ENCODE measurements at regions not wholly inside any gene's neighbourhood (a gene's known extent, or its start where the extent isn't known, plus 50 kb on each side); places are given as distances from the start of the nearest gene placed in this dataset.
A peak's percentile ranks its signal among the peaks of the same experiment; 100 is the strongest.

DNA sequence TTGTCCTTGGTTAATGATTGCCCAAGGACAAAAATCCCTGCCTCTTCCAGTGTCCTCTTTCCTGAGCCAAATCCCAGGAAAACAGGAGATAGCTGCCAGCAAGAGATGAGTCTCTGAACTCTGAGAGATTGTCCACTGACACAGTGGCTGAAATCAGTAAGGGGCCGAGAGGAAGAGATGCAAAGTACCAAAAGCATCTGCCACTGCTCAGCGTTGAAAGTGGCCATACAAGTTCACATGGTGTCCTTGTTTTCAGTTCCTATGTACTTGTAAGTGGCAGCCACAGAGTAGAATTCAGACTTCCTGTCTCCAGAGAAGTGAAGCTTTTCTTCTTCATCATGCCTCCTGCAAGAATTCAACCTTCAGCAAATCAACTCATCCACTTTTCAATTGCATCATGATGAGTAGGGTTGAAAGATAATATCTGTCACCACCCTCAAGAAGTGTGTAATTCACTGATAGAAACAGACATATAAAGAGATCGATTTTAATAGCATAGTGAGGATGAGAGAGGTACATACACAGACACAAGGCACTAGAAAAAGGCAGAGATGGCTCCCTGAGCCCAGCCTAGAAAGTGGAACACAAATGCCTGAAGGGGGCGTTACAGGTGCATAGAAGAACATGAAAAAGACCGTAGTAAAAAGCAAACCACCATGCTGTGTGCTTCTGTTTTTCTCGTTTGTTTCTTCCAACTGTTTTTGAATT lies 185.8 kb downstream of the MRPL39 start:
- TF ChIP-seq, protein P1, sequence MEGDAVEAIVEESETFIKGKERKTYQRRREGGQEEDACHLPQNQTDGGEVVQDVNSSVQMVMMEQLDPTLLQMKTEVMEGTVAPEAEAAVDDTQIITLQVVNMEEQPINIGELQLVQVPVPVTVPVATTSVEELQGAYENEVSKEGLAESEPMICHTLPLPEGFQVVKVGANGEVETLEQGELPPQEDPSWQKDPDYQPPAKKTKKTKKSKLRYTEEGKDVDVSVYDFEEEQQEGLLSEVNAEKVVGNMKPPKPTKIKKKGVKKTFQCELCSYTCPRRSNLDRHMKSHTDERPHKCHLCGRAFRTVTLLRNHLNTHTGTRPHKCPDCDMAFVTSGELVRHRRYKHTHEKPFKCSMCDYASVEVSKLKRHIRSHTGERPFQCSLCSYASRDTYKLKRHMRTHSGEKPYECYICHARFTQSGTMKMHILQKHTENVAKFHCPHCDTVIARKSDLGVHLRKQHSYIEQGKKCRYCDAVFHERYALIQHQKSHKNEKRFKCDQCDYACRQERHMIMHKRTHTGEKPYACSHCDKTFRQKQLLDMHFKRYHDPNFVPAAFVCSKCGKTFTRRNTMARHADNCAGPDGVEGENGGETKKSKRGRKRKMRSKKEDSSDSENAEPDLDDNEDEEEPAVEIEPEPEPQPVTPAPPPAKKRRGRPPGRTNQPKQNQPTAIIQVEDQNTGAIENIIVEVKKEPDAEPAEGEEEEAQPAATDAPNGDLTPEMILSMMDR (IDR thresholded peaks at IDR 0.05): peak in 3 of 4 donors; percentile 11 to 33 (median 11)
- TF ChIP-seq POLR2A (IDR thresholded peaks at IDR 0.05): no peak
- H3K4me1 ChIP-seq: peaks cover 0 to 6% (median 0%) of the 10 kb centered on the region in 4 donors
- no peak overlapping the region for H3K27ac ChIP-seq
- no peaks in the 10 kb centered on the region for H3K27me3 ChIP-seq
- no peaks in the 10 kb centered on the region for H3K36me3 ChIP-seq
- H3K9me3 ChIP-seq: no peaks in the 10 kb centered on the region
- ATAC-seq: peak; percentile 49 to 90 (median 66)
- intact Hi-C loops (cut with DNase I): no loop called here
- no peak overlapping the region for H3K4me3 ChIP-seq
- DNase-seq: no peak
- WGBS (ENCODE audit: insufficient coverage, low coverage, low lambda C conversion rate, missing lambda C conversion rate): 10% methylated on average over 5 of the region's 6 CpGs

DNA sequence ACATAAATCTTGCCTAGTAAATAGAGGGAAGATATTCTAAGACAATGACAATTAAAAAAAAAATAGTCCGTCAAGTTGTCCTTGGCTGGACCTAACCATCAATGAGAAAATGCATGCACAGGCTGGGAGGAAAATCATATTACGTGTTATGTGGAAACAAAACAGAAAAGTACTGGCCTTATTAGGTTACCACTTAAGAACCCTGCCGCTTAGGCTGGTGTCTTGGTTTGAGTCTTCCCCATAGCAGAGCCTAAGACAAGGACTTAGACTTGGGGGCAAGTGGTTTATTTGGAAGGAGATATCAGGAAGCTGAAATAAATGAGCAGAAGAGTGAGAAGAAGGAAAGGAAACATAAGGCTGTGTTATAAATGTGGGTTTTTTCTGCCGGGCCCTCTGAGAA lies 186.4 kb downstream of the MRPL39 start:
- ATAC-seq (no peak), DNase-seq (no peak)
- H3K36me3 ChIP-seq: no peaks in the 10 kb centered on the region
- H3K4me1 ChIP-seq: peaks cover 0 to 6% (median 0%) of the 10 kb centered on the region in 4 donors
- H3K27ac ChIP-seq: no peak overlapping the region
- intact Hi-C loops (cut with DNase I): no loop called here
- no peaks in the 10 kb centered on the region for H3K9me3 ChIP-seq
- H3K27me3 ChIP-seq: no peaks in the 10 kb centered on the region
- 70% methylated on average over 4 of the region's 4 CpGs for WGBS (ENCODE audit: insufficient coverage, low coverage, low lambda C conversion rate, missing lambda C conversion rate)
- H3K4me3 ChIP-seq: no peak overlapping the region
- TF ChIP-seq, protein P1 (IDR thresholded peaks at IDR 0.05): no peak
- no peak for TF ChIP-seq POLR2A (IDR thresholded peaks at IDR 0.05)

- no peak overlapping the region for H3K4me3 ChIP-seq
- DNase-seq: no peak
- no peak overlapping the region for H3K27ac ChIP-seq
- intact Hi-C loops (cut with DNase I): no loop called here
- H3K4me1 ChIP-seq: peaks cover 0 to 6% (median 0%) of the 10 kb centered on the region in 4 donors
- H3K9me3 ChIP-seq: no peaks in the 10 kb centered on the region
- H3K27me3 ChIP-seq: no peaks in the 10 kb centered on the region
- ATAC-seq: no peak
- H3K36me3 ChIP-seq: no peaks in the 10 kb centered on the region
- WGBS (ENCODE audit: insufficient coverage, low coverage, low lambda C conversion rate, missing lambda C conversion rate): 27% methylated on average over 2 of the region's 2 CpGs
- no peak for TF ChIP-seq POLR2A (IDR thresholded peaks at IDR 0.05)
- TF ChIP-seq, protein P1 (IDR thresholded peaks at IDR 0.05): no peak
These were observed 190.6 kb downstream of the MRPL39 start for GRCh38 chr21:25416669-25417068.

GRCh38 chr21:25412100-25412499 lies 195.2 kb downstream of the MRPL39 start:
- no peak for ATAC-seq
- no peak for TF ChIP-seq POLR2A (IDR thresholded peaks at IDR 0.05)
- TF ChIP-seq, protein P1 (IDR thresholded peaks at IDR 0.05): no peak
- Histone ChIP-seq H3K27ac (no peak overlapping the region), H3K9me3 (no peaks in the 10 kb centered on the region), H3K27me3 (no peaks in the 10 kb centered on the region), H3K4me1 (no peaks in the 10 kb centered on the region), H3K36me3 (no peaks in the 10 kb centered on the region), H3K4me3 (no peak overlapping the region)
- intact Hi-C loops (cut with DNase I): no loop called here
- DNase-seq: no peak

DNA sequence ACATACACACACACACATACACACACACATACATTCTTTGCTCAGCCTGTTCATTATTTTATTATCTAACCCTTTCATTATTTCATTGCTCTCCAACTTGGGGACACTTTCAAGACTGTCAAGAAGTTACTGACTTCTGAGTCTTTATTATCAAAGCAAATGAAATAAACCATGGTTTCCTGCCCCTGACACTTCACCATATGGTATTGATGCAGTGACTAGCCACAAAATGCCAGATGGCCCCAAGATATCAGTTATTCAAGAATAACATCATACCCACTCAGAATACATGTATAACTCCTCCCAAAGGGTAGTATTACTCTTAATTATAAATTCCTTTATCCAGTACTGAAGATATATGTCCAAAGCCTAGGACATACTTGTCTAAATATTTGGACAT lies 197.3 kb downstream of the MRPL39 start:
- intact Hi-C loops (cut with DNase I): no loop called here
- H3K4me1 ChIP-seq: no peaks in the 10 kb centered on the region
- no peak overlapping the region for H3K27ac ChIP-seq
- H3K36me3 ChIP-seq: no peaks in the 10 kb centered on the region
- H3K27me3 ChIP-seq: no peaks in the 10 kb centered on the region
- no peaks in the 10 kb centered on the region for H3K9me3 ChIP-seq
- ATAC-seq (no peak), DNase-seq (no peak)
- H3K4me3 ChIP-seq: no peak overlapping the region
- TF ChIP-seq POLR2A (IDR thresholded peaks at IDR 0.05): no peak
- TF ChIP-seq, protein P1 (IDR thresholded peaks at IDR 0.05): no peak
